GM19438 (cell line): ENCODE measurements at regions not wholly inside any gene's neighbourhood (a gene's known extent, or its start where the extent isn't known, plus 50 kb on each side); places are given as distances from the start of the nearest gene placed in this dataset.

Experiments used
- ATAC-seq: cut with Tn5 transposase; IDR thresholded peaks from one replicate; pipeline ENCODE4 v1.9.1; 2021; ENCODE audit warnings: low read depth; ENCODE audit not compliant: unreplicated experiment

DNA sequence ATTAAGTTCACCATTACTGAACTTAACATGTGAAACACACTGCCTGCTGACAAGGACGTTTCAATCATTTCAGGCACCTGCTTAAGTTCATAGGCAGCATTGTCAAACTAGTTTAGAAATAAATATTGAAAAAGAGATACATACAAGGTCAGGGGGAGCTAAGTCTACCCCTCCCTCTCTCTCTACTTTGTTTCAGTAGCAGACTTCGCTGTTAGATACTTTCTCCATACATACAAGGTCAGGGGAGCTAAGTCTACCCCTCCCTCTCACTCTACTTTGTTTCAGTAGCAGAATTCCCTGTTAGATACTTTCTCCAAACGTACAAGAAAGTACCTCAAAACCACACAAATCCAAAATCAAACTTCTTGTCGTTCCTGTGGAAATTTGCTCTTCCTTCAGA, 387.4 kb upstream of the PDE4D start:
- ATAC-seq: no peak

DNA sequence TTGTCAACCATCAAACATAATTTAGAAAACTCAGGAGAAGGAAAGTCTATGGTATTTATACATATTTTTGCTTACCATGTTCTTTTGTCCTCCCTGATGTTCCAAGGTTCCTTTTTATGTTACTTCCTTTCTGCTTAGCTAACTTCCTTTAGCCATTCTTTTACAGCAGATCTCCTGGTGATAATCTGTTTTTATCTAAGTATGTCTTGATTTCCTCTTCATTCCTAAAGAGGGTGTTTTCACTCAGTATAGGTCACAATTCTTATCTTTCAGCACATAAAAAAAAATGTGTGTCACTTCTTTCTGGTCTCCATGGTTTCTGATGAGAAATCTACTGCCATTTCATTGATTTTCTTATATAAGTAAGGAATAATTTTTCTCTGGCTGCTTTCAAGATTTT, 384.4 kb upstream of the PDE4D start:
- ATAC-seq: no peak

DNA sequence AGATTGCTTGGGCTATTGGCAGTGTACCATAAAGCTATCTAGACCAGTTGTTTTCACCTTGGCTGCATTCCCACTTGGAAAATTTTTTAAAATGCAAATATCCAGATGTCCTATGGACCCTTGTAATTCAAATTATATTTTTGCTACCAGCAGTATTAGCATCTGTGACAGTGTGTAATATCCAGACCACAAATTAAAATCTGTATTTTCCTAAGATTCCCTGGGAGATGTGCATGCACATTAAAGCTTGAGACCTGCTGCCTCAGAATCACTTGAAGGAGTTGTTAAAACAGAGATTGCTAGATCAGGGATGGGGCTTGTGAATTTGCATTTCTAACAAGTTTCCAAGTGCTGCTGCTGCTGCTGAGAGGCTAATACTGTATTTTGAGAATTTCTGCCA, 381.2 kb upstream of the PDE4D start:
- ATAC-seq: no peak

DNA sequence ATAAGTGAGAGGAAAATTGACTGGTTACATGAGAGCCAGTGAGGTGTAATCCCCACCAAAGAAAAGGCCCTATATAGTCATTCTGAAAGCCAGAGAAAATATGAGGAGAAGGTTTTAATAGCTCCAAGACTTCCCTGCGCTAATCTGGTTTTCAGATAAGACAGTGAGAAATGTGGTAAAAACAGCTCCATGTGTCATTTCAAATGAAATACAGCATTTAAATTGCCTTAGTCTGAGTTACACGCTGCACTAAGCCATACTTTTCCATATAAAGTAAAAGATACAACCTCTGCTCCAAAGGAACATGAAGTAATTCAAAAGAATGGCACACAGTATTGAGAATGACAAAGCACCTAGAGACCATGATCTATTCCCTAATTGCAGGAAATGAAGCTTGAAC, 378.0 kb upstream of the PDE4D start:
- no peak for ATAC-seq

DNA sequence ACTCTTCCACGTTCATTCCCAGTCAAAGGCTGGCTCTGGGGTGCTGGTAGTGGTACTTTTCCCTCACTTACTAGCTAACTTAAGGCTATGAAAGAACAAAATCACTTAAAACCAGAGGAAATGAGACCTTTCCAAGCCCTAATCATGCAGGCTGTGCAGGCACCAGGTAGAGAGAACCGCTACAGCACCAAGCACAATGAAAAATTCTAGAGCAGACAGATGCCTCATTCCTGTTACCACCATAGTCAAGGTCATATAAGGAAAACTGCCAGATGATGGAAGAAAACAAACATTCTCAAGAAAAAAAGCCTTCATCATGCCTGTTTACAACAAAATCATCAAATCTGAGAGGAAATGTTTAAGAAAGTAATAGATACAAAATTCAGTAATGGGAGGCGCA, 374.4 kb upstream of the PDE4D start:
- ATAC-seq: no peak

DNA sequence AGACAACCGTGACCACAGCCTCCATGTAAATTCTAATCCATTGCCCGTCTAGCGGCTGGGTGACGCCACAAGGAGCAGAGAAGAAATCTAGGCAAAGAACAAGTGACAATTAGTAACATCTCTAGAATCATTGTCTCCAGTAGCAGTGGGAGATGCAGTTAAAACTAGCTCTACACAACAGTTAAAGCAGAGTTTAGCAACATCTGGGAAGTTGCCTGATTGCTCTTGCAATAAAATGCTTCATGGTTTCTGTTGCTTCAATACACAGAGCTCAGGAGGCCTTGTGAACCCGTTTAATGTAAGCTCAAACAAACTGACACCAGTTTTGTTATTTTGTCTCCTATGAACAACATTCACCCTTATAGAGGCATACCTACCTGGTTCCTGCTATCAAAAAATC, 369.8 kb upstream of the PDE4D start:
- no peak for ATAC-seq

DNA sequence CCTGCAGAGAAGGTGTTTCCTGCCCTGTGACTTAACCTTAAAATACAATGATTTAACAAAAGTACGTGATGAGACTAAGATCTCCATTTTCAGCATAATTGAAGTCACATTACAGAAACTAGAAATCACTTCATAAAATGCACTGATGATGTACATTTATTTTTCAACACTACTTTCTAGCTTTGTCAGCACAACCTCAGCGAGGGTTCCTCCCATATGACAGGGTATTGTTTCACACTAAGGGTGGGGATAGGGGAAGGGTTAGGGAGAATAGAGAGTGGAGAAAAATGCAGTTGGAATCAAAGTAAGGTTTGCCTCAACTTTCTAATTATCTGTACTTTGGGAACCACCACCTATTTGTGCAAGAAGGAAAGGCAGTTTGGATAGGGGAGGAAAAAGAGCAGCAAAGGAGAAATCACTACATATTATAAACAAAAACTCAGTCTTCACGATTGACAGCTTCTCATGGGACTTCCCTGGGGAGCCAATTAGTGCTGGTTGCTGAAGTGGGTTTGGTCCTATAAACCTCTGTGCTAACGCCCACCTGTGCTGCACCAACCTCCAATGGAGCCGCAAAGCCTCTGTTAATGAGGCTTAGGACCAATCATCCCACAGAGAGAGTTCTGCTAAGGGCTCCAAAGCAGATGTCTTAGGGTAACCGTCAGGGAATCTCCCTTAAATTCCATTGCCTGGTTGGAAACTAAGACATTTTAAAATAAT, 369.2 kb upstream of the PDE4D start:
- ATAC-seq: no peak

DNA sequence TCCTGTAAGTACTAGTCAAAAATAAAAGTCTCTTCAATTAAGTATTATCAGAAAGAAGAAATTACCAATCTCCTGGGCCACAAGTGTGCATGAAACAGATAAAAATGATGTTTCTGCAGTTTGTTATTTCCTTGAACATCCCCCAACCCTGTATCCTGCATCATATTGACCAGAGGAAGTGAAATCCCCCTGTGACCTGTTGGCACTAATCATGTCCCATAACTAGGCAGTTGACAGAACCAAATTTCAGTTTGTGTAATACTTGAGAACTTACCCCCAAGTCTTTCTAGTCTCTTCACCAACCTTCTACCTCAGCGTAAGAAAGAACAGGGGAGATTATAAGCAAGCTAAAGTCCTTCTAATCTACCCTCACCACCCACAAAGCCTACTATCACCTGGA, 368.2 kb upstream of the PDE4D start:
- no peak for ATAC-seq

DNA sequence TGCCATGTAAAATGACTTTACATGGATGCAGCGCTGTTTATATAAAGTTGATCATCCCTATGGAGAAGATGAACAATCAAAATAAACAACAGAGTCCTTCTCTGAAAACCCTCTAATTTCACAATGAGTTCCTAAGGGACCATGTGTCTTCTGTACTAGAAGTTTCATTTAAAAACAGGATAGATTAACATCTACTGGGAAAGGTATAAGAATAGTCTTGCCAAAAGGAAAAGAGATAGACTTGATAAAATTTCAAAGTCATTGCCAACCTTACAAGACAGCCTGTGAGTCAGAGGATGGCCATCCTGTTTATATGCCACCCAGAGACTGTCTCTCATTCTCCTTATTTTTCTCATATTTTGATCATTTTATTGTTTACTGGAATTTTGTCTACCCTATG, 367.1 kb upstream of the PDE4D start:
- no peak for ATAC-seq

DNA sequence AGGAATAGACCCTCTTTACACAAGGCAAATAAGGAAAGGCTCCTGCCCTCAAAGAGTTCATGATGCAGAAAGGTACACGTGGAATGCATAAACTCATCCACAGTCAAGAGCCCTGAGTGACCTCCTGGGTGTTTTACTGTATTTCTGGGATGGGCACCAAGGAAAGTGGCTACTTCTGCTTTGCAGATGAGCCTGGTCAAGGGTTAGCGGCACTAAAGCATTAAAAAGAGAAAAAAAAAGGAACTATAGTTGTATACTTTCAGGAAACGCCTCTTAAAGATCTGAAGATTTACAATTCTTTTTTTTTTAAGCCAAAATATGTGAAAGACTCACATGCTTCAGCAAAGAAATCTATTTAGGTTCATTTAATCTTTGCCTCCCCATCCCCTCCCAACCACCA, 366.2 kb upstream of the PDE4D start:
- no peak for ATAC-seq

DNA sequence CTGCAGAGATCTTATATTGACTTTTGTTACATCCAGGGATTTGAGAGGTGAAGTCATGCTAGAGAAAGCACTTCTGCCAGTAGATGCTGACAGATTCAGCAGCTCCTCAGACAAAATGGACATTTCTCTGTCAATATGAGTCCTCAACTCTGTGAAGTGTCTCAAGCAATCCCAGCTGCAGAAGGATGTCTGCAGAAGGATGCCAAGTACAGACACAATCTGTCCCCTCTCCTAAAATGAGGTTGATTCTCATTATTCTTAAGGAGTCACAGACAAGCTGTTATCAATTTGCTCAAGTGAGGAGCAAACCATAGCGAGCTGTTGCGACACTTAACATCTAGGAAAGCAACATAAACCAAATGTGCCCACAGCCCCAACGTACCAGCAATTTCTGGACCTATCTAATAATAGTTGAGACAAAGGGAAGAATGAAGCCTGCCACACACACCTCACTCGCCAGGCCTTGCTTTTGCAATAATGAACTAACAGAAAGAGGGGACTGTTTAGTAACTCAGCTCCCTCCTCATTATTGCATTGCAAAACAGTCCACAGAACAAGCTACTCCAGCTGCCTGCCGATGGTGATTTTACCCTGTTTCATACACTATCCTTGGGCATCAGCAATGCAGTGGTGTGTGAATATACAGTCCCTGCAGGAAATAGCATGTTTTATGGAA, 364.2 kb upstream of the PDE4D start:
- no peak for ATAC-seq

DNA sequence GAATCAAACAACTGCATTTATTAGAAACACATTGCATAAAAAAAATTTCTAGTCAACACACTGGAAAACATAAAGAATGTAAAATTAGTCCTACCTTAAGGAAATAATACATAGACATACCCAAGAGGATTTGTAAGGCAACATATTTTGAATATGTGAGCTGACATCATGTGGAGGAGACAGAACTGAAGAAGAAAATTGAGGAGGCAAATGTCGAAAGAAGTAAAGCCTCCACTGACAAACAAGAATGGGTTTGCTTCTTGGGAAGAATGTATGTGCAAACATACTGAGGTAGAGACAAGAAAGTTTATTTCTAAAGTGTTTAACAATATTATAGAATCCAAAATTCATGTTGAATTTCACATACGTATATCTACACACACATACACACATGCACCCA, 363.0 kb upstream of the PDE4D start:
- ATAC-seq: no peak

DNA sequence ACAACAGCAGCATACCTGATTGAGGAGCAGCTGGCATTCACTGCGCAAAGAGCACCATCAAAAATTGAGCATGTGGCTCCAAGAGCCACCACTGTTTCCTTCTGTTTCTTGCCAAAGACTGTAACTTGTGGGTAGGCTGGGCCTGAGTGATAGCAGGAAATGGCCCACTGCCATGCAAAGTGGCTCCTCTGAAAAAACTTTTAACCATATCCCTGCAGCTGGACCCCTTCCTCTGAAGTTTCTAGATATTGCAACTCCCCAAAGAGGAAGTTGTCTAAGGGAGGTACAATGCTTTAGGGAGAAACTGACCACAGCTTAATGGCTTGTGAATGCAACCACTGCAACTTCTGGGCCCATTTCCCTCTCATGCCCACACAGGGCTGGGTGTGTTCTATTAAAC, 355.4 kb upstream of the PDE4D start:
- ATAC-seq: peak; percentile 96

DNA sequence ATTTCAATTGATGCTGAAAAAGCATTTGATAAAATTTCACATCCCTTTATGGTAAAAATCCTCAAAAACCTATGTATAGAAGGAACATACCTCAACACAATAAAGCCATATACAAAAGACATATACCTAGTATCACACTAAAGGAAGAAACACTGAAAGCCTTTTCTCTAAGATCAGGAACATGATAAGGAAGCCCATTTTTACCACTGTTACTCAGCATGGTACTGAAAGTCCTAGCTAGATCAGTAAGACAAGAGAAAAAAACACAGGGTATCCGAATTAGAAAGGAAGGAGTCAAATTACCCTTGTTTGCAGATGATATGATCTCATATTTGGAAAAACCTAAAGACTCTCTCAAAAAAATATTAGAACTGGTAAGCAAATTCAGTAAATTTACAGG, 350.2 kb upstream of the PDE4D start:
- ATAC-seq: no peak

DNA sequence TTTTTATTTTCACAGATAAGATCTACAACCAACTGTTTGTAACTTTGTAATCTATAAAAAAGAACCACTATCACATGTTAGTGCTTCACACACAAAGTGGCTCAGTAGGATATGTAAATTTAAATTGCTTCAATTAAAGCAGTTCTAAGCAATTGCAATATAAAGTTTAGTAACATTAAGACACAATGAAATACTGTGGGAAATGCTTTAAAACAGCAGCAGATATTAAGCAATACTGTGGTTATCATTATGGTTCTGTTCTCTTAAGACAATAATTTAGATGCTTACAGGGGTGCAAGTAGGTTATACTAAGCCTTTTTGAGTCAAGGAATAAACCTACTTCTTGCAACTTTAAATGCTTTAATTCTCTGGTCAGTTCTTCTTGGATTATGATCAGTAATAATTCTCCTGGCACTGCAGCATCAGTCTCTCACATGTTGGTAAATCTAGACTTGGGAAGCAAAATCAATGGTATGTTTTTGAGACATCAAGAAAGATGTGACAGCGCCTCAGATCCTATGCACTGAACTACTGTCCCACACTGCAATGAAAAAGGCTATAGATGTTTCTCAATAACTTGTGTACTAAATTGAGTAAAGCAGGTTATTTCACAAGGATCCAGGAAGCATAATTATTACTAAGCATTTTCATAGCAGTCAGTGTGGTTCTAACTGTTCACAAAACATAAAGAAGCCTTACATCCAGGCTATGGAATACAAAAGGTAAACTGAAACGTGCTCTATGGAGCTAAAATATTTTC, 338.7 kb upstream of the PDE4D start:
- no peak for ATAC-seq

DNA sequence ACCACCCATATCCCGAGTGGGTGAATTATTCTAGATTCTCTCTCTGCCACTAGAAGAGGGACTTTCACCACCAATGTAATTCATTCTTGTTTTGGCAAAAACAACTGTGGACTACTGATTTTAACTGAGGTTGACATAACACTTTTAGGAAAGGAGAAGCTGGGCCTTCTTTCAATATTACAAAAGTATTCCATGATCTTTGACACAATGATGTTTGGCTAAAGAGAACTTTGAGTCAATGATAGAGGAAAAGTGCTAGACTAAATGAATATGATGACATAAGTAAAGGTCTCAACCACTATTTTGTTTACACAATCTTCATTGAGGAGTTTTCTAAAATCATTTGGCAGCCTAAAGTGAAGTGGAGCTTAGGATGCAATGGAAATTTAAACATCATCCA, 336.9 kb upstream of the PDE4D start:
- no peak for ATAC-seq

DNA sequence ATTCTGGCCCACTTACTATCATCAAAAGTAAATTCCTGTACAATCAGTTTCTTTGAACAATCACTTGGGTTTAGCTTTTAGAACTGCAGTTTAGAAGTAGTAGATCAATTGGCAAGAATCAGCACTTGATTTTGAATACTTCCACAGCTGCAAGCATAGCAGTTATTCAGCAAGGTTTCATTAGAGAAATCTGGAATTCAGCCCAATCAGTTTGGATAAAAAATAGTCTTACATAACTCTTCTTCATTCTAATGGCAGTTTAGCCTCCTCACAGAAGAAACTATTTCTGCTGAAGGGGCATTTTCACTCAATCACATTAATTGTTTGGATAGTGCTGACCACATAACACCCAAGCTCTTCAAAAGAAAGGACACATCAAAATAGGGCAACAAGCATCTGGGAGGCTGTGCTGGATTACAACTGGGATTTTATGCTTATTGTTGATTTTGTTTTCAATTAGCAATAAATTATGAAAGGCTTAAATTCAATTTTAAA, 336.2 kb upstream of the PDE4D start:
- ATAC-seq: no peak

DNA sequence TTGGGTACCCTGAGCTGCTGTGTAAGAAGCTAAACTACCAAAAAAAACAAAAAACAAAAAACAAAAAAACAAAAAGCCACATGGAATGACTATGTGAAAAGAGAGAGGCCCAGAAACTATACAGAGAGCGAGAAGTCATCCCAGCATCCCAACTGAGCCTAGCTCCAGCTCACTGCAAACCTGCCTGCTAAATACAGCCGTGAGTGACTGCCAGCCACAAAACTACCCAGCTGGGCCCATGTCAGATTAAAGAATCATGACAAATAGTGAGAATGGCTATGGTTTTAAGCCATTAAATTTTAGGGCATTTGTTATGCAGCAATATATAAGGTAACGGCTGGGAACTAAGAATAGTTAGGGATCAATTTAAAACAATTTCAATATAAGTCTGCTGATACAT, 335.1 kb upstream of the PDE4D start:
- no peak for ATAC-seq

DNA sequence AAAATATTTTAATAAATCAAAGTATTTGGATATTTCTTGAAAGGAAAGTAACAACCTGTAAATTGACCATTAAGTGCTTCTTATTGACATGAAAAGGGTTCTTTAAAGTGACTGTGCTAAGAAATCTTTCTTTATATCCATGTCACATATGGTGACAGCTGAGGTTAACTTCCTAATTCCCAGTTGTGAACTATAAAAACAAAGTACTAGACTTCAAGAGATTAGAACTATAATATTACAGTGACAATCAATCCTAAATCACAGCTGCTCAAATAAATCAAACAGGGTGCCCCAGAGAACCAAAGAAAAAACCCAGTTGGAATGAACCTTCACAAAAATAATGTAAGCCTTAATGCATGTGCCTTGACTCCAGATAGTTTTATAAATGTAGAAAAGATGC, 332.6 kb upstream of the PDE4D start:
- ATAC-seq: no peak

DNA sequence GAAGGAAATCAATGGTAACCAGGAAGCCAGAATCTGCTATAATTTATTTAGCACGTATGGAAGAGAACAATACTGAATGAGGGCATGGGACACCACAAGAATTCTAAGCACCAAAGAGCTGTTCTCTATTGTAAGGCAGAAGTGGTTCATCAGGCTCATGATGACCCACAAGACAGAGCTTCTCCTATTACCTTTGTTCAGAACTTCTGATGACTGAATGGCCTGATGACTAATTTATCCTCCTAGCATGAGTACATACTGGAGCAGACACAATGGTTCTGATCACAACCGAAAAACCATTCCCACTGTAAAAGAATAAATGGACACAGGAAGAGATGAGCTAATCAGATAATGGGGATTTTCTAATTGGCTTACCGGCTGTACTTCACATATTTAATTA, 329.8 kb upstream of the PDE4D start:
- ATAC-seq: no peak

DNA sequence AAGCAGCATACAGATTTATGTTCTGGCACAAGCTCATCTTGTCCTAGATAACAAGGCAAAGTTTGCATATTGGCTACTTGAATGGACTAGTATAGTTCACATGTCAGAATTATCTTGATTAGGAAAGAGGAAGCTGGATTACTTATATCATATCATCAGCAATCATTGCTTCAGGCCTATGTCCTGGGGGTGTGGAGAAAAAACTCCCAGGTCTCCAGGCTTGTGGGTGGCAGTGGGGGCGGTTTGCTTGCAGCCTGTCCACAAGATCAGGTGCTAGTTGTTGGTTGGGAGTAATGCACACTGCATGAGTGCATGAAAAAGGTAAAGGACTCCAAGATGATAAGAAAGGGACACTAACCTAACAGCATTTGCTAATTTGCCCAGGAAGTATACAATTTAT, 326.4 kb upstream of the PDE4D start:
- no peak for ATAC-seq

DNA sequence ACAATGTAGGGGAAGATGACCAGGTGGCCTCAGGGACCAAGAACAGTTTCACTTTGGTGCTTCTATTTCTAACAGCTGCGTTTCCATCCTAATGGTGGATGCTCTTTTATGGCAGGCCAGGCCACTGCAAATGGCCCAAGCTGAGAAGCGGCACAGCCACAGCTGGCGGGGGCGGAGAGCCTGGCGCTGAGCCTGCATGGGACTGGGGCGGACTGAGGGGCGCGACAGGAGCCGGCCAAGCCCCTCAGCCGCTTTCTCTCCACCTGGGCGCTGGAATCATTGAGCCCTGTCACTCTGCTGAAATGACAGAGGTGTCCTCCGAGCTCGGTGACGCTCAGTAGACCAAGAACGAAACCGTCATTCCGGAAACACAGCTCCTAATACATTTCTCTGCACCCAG, 317.3 kb upstream of the PDE4D start:
- ATAC-seq: no peak
